T1000 (cell line): ENCODE measurements at regions not wholly inside any gene's neighbourhood (a gene's known extent, or its start where the extent isn't known, plus 50 kb on each side); places are given as distances from the start of the nearest gene placed in this dataset.

ENCODE experiments used
- DNase-seq: peaks from one replicate; lab custom pipeline; 2025; ENCODE audit warnings: mixed read lengths; lab: John Stamatoyannopoulos, UW

DNA sequence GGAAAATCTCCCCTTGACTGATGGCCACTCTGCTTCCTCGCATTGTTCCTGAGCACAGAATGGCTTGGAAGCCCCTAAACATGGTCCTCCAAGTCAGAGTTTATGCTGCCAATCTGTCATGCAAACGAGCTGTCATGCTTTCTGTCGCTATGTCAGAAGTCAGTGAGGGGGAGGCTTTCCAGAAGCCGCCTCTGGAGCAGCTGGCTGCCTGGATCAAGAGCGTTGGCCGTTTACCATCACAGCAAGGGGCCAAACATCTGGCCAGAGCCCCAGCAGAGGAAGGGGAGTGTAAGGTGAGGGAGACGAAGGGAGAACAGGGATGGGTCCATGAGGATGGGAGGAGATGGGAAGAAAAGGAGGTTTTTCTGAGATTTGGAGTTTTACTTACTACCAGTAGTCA, 372.6 kb upstream of the NR2F2 start:
- DNase-seq, result no peak

DNA sequence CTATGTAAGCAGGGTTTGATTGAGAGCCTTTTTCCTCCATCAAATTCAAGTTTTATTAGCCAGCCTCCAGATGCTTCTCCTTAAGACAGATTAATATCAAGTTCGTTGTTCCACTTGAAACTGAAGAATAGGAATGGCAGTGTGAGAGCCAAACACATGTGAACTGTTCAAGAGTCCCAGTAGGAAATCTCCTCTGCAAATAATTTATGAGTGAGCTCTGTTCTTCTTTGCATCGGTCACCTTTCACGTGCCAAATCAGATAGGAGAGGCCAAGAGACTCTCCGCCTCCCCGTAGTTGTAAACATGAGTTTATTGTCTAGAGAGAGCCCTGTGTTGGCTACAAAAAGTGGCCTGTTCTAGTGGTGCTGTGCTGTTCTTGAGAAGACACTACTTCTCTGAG, 372.1 kb upstream of the NR2F2 start:
- no peak for DNase-seq

DNA sequence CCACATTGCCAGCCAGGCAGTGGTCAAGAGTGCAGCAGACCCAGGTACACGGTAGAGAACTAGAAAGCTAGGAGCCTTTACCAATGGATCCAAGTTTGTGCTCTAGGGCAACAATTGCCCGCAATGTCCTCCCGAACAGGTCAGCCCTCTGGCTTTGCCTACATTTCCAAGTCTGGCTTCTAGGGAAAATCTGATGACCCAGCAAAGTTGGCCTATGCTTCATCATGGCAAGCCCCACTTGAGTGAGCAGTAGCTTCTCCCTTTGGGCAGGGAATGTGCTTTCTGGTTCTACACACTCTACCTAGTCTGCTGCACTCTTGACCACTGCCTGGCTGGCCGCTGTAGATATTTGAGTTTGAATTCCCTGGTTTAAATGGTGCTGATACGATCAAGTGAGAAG, 361.6 kb upstream of the NR2F2 start:
- no peak for DNase-seq

DNA sequence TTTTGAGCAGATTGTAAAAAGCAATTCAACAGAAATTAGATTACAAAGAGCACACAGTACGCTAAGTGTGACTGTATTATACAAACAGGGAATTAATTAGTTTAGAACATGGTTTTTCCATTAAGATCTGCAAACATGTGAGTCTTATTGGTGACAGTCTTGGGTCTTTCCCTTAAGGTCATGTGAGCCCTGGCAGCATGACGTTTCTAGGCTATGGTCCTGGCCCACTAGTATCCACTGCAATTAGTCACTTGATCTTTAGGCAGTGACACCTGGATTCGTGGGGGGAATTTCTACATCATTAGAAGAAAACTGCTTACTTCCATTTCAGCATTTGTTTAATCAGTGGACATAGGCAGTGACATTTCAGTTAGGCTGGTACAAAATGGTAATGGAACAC, 360.2 kb upstream of the NR2F2 start:
- DNase-seq, result no peak

DNA sequence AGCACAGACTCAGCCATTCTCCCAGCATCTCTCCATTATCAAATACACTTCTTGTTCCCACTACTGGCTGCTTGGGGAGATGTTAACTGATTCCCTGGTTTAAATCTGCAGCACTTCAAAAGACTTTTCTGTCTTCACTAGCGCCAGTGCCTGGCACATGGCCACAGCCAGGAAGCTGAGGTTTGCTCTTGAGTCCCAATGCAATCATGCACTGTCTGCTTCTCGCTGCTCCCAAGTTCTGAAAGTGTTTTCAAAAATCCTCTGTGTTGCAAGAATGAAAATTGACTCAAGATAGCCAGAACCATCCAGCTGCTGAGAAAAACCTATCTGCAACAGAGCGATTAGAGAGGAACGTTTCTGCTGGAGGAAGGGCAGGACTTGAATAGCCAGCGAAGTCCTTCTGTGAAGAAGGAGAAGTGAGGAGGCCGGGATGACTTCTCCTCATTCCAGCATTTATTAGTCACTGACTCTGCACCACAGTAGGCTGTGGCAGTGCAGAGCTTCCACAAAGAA, 358.4 kb upstream of the NR2F2 start:
- no peak for DNase-seq

DNA sequence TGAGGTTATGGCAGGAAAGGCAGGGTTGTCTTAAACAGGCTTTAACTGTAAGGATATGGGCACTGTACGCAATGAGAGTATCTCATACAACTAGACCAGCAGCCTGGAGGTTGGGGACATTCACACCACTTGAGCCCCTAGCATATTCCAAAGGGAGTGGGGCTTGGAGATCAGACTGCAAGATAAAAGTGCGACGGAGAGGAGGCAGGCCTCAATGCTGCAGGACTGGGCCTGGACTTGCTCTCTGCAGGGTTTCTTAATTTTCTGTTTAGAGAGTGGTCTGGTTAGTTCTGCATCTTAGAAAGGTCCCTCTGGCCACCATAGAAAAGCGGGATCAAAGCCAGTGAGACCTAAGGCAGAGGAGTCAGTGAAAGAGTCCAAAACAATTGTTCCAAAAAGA, 357.7 kb upstream of the NR2F2 start:
- DNase-seq, result no peak

DNA sequence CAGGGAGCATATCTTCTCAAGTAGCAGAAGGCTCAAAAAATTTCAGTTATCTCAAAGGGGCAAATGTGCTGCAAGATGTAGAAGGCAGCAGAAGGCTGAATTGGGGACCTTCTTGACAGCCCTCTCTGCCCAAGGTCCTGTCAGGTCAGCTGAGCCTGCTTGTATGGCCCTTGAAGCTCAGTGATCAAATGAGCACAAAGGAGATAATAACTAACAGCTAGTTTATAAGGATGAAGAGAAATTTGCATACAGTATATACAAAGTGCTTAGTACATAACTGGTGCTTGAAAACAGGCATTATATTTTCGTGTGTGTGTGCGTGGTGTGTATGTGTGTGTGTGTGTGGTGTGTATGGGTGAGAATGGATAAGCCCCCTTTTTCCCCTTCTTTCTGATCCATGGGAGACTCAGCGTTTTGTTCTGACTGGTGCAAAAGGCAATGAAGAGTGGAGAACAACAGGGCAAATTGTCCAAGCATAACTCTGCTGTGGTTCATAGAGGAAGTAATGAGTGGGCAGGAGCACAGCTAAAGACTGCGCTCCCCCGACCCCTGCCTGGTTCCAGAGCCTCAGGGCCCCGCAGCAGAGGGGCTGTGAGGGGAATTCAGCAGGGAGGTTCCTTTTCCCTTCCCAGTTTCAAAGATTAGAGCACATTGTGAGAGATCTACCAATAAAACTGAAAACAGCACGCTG, 356.8 kb upstream of the NR2F2 start:
- DNase-seq, result no peak

DNA sequence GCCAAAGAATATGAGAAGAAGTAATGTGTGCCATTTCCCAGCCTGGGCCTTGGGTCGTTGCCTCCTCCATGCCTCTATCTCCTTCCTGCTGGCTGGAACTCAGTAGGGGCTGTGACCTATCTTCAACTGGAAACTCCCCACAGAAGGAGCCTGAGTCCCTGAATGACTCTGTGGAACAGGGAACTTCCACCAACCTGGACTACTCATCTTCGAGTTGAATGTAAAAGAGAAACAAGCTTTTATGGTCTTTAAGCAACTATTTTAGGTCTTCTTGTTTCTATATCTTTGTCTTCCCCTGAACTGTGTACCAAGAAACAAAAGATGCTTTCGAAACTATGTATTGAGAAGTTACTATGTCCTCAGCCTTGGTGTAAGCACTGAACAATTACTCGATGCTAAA, 355.3 kb upstream of the NR2F2 start:
- DNase-seq, result no peak

DNA sequence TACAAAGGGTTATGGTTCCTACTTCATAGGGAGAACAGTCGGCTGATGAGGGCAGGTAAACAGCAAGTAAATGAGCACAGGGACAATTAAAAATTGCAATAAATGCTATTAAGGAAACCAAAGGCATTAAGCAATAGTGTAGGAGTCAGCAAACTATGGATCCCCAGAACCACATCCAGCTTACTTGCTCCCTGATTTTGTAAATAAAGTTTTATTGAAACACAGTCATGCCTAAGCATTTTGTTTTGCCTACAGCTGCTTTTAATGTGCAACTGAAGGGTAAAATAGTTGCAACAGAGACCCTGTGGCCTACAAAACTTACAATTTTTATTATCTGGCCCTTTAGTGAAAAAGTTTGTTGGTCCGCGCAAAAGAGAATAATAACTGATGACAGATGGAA, 351.2 kb upstream of the NR2F2 start:
- DNase-seq, result no peak

DNA sequence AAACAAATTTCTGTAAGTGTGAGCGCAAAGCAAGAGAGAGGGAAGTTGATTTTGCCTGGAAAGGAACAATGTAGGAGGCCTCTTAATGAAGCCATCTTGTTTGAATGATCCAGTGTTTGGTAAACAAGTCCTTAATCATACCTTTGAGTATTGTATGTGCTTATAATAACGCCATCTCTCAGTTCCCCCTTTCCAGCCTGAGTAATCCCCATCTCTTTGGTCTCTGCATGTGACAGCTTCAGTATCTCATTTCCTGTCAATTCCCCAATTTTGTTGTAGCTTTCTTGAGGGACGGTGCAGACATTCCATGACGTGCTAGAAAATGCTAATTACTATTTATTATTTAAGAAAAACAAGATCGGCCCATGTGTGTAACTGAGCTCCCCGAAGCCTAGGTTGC, 349.3 kb upstream of the NR2F2 start:
- DNase-seq, result no peak

DNA sequence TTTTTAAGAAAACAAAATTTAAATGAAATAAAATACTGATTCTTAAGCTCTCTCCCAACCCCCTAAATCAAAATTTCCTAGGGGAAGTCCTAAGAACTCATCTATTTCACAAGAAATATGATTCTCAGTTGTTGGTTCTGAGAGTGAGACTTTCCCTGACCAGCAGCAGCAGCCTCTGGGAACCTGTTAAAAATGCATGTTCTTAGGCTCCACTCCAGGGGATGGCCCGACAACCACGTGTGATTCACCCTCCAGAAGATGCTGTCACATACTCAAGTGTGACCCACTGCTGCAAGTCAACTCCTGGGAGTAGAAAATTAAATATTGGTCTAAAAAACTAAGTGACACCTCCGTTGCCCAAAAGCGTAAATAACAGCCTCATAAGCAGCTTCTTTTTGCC, 343.2 kb upstream of the NR2F2 start:
- DNase-seq, result no peak

DNA sequence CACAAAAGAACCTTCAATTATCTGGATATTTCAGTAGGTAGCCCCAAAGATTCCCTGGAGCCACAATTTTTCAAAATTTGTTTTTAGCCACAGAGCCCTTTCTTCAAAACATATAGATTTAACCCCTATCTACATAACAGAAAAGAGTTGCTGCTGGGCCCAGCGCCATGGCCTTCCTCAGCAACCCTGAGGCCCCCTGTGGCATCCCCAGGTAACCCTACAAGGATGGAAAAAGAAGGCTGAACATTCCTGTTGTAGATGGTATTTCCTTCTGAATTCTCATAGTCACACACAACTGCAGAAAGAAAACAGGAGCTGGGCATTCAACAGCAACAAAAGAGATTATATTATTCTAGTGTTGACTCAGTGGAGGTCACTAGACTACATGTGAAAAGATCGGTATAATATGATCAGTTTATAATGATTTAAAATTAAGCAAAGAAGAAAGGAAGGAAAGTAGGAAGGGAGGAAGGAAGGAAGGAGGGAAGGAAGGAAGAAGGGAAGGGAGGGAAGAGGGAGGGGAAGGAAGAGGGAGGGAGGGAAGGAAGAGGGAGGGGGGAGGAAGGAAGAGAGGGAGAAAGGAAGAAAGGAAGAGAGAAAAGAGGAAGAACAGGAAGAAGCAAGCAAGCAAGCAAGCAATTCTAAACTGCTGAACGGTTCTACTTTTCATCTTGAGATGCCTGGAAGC, 342.5 kb upstream of the NR2F2 start:
- no peak for DNase-seq

DNA sequence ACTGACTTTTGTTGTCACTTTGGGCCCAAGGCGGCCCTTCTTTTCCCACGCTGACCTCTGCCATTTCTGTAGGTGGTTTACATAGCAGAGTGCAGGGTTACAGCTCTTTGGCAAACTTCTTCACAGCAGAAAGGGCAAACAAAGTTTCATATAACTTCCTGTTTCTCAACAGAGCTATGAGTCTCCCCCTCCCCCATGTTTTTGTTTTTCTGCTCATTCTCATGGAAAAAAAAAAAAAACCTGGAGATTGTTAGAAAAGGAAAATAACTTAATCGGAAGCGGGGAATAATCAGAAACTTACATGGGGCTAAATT, 342.0 kb upstream of the NR2F2 start:
- DNase-seq, result no peak

DNA sequence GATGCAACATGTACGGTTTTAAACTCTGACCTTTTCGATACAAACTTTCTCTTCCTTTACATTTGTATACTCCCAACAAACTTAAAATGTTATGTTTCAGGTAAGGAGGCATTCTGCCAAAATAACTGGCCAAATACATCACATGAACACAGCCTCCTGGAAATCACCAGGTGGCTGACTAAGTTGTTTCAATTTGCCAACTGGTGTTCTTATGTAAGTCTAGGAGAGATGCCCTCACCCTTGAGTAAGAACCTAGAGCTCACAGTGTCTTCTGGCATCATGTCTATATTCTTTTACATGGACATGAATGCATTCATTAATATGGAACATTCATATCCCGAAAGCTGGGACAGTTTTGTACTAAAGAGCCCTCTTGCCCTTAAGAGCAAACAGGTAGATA, 341.1 kb upstream of the NR2F2 start:
- DNase-seq, result no peak

DNA sequence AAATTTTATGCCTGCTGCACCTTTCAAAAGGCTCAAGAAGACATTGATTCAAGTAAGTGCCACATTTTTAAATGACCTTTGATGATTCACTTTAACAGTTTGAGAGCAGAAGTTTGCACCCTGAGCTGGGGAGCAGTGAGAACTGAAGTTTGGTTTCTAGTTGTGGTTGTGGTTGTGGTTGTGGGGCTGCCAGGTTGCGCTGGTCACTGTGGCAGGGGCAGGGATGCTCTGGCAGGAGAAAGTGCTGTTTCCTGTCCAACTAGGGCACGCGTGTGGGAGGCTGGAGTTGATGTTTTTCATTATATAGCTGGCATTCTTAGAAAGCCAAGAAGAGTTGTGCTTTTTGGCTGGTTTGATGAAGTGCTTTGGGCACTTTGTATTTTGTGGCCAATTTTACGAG, 339.7 kb upstream of the NR2F2 start:
- DNase-seq, result no peak

DNA sequence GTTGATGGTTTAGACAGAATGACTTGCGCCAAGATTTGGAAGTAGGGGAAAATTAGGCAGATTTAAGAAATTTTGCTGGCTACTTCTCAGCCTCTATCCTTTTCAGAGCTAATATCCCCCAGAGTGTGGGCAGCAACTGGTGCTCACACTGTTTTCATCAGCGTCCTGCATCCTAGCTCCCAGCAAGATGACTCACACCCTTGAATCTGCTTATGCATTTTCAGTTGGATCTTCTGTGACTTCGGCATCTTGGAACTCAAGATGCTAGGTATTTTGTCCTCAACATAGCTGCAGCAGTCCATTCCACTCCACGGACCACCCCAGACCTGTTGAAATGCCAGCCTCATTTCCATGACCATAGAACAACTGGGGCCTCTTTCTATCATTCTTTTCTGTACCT, 336.1 kb upstream of the NR2F2 start:
- no peak for DNase-seq

DNA sequence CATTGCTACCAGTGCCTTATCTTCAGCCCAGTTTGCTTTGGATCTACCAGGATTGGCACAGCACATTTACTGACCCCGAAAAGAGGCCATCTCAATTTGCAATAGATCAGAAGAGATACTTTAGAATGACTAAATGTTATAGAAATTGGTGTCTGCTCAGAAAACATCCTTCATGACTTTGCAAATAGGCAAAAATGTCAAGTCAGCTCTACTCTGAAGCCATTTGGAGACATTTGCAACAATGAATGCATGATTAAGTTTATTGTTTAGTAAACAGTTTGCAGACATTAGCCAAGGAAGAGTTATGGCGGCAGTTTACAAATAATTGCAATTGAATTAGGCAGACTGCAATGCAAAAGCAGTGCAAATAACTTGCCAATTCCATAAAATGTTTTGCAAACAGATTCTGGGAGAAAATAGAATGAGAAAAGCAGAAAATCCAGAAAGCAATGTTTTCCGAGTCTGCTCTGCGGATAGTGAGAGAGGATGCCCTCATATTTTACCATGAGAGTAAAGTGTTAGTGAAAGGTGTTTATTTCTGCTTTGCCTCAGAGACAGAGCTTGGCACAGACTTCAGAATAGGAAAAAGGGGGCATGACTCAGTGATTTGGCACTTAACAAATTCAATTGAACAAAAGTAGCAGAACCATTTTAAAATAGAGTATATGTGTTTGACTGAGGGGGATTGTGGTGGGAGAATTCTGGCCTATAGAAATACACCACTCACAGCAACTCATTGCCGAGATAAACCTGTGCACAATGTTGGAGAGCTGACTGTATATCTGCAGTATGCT, 334.9 kb upstream of the NR2F2 start:
- no peak for DNase-seq

DNA sequence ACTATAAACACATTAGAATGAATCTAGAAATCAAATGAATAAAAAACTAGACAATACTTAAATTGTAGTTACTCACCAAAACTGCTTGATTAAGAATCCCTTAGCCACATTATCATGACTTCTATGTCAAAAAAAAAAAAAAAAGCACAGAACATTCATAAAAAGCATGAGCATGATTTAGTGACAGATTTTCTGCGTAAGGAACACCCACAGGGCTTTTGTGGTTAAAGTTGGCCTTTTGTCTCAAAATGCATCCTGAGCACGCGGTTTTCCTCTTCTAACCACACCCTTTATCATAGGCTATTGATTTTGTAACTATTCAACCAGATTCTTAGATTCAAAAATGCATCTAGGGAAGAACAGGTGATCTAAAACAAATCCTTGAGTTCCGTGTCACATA, 334.0 kb upstream of the NR2F2 start:
- no peak for DNase-seq

DNA sequence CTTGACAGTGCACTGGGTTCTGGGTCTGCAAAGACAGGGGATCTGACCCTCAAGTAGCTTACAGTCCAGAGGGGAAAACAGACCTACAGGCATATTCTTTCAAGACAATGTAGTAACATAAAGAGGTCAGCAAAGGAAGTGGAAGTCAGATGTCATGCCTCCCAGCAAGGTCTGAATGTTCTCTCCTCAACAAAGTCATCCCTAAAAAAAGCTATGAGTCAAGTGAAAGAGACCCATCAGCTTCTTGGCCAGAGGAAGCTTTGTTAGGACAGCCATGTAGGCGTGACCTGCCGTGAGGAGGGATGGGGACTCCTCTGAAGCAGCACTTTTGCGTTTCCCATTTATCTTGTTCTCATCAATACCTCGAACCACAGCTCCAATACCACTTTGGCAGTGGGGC, 331.6 kb upstream of the NR2F2 start:
- DNase-seq, result no peak

DNA sequence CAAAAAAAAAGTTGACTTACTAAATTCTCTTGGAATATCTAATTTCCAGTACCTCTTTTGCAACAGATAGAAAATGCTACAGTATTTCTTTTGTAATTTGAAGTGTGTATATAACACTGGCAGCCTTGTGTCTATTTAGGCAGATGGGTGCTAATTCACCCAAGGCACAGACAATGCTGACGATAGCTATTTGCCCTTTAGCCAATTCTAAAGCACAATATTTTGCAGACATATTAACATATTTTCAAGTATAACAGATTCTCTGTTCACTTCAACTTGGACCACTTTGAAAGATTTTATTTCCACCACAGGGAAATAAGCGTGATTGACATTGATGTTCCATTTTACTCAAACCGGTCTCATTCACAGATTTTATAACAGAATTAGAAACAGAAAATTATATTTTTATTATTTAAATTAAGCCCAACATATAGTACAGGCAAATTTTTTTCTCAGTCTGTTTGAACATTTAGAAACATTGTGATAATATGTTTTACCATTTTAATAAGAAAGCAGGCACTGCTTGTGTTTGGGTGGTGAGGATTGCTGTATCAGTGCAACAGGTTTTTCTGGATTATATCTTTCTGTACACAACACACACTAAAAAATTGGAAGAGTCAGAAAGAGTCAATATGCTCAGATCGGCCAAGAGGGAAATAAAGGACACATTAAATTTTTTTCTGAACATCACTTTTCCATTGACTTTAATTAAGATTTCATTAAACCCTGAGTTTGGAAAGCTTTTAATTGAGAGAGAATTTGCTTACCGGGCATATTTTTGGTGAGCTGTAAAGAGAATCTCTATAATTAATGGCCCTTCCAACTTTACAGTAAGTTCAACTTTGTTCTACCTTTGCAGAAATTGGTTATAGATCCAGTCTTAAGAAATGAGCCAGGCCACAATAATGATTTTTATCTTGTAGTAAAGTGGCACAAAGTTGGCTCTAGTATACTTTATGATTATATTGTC, 327.3 kb upstream of the NR2F2 start:
- no peak for DNase-seq

DNA sequence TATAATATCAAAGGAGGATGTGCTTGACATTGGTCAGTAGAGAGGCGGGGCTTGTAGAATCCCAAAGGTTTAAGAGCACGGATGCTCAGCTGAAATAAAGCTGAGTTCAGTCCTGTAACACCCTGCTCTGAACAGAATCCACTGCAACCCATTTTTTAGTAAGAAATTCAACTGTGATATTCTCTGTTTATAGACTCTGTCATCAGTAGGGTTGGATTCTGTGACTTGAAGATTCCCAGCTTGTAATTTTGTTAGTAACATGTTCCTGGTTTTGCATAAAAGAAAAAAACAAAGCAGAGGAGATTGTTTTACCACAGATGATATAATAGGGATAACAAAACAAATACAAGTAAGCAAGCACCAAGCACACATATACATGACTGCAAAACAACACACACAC, 324.6 kb upstream of the NR2F2 start:
- DNase-seq, result no peak

DNA sequence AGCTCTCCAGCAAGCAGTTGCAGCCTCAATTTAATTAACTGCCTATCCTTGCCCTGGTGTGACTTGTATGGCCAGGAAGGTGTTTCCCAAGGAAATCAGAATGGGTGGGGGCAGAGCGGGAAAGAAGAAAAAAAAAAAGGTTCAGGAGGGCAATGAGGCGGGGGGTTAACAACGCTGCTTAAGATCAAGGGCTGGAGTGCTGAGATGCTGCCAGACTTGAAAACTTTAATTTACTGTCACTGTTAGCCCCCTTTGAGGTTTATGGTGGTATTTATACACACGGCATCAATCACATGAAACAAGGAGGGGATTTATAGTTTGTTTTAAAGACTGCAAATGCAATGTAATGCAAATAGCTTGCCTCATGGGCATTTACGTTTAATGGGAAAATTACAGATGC, 319.4 kb upstream of the NR2F2 start:
- DNase-seq, result no peak
